HCT116 (cell line): ENCODE measurements at regions not wholly inside any gene's neighbourhood (a gene's known extent, or its start where the extent isn't known, plus 50 kb on each side); places are given as distances from the start of the nearest gene placed in this dataset.

Experiments used
- ATAC-seq: fragments of 200-7000 bp; cut with Tn5 transposase; 2 replicates; pipeline ENCODE4 v1.9.1; 2020; ENCODE audit warnings: mild to moderate bottlenecking, moderate library complexity
- BruUV-seq: library from RNA; stranded (reverse); fragments of 400-500 nt; replicated peaks from 2 replicates; lab custom pipeline; 2021; lab: Mats Ljungman, UMichigan
- CTCF ChIA-PET: fragments of 300-600 bp; sonication (Branson Sonifier 250); formaldehyde crosslinking; loops from one replicate; lab custom pipeline; 2021; ENCODE audit warnings: antibody characterized with exemption; lab: Charles Lee
- POLR2A ChIA-PET: fragments of 300-600, 350-600 bp; sonication (Branson Sonifier 250); formaldehyde crosslinking; loops from one replicate; lab custom pipeline; 2021; ENCODE audit warnings: antibody characterized with exemption; lab: Charles Lee
- RAD21 ChIA-PET, 2 experiments: fragments of 300-600 bp; sonication (Branson Sonifier 250); formaldehyde crosslinking; loops; one replicate each; lab custom pipeline; 2023; ENCODE audit warnings: low total read pairs in 2 of 2; ENCODE audit not compliant: uncharacterized antibody in 2 of 2, unreplicated experiment in 2 of 2, low non-redundant PET in 1 of 2; lab: Charles Lee
- DNase-seq: peaks from one replicate; pipeline ENCODE4 v3.0.0-alpha.2; 2010; ENCODE audit warnings: low read depth, low spot score
- H2AFZ ChIP-seq: fragments of 200-600 bp; shearing (Covaris generic), sonication (generic); 2 replicates; pipeline ENCODE4 v1.6.1; 2017; ENCODE audit warnings: low read depth, mixed run types, mixed read lengths, antibody characterized with exemption, low read length; ENCODE audit not compliant: poor library complexity, severe bottlenecking
- H3K27ac ChIP-seq: 2 replicates; pipeline ENCODE4 v1.5.1; 2012; ENCODE audit warnings: low read depth, low read length
- H3K27me3 ChIP-seq: fragments of 200-600 bp; sonication (generic); 2 replicates; pipeline ENCODE4 v1.6.1; 2016; ENCODE audit warnings: mixed run types, low read length, mixed read lengths; ENCODE audit not compliant: insufficient read depth
- H3K36me3 ChIP-seq, 2 experiments: fragments of 200-500 bp in 1 of 2; fragments of 200-600 bp in 1 of 2; sonication (Bioruptor generic) in 1 of 2; sonication (generic) in 1 of 2; 2 replicates each; pipeline versions ENCODE4 v1.5.1 to v1.6.1; 2014 to 2016; ENCODE audit warnings: low read length in 2 of 2, inconsistent platforms in 1 of 2, mixed read lengths in 1 of 2, mixed run types in 1 of 2; ENCODE audit not compliant: insufficient read depth in 2 of 2, control insufficient read depth in 1 of 2
- H3K4me1 ChIP-seq, 2 experiments: fragments of 200-600 bp in 1 of 2; sonication (generic) in 1 of 2; 2 replicates each; pipeline versions ENCODE4 v1.5.1 to v1.6.1; 2012 to 2017; ENCODE audit warnings: low read length in 2 of 2, inconsistent platforms in 1 of 2, mild to moderate bottlenecking in 1 of 2, mixed read lengths in 1 of 2, mixed run types in 1 of 2, moderate library complexity in 1 of 2; ENCODE audit not compliant: insufficient read depth in 2 of 2, control insufficient read depth in 1 of 2
- H3K4me2 ChIP-seq: fragments of 200-600 bp; sonication (generic); 2 replicates; pipeline ENCODE4 v1.6.1; 2017; ENCODE audit warnings: mixed run types, low read length, mixed read lengths
- H3K4me3 ChIP-seq, 2 experiments: fragments of 200-600 bp in 1 of 2; sonication (generic) in 1 of 2; replicated peaks in 1 of 2; 2 replicates each; pipeline ENCODE4 v1.5.1; 2011 to 2016; ENCODE audit warnings: low read length in 2 of 2, control low read depth in 1 of 2, low read depth in 1 of 2, mild to moderate bottlenecking in 1 of 2, mixed read lengths in 1 of 2, mixed run types in 1 of 2
- H3K79me2 ChIP-seq: fragments of 200-600 bp; sonication (generic); 2 replicates; pipeline ENCODE4 v1.6.1; 2017; ENCODE audit warnings: mild to moderate bottlenecking, mixed run types, low read length, moderate library complexity, mixed read lengths; ENCODE audit not compliant: insufficient read depth
- H3K9ac ChIP-seq: fragments of 200-600 bp; sonication (generic); 2 replicates; pipeline ENCODE4 v1.6.1; 2016; ENCODE audit warnings: low read length, mixed read lengths
- H3K9me2 ChIP-seq: fragments of 200-600 bp; sonication (generic), shearing (Covaris generic); 2 replicates; pipeline ENCODE4 v1.6.1; 2017; ENCODE audit warnings: mixed run types, mild to moderate bottlenecking, moderate library complexity; ENCODE audit not compliant: insufficient read depth
- H3K9me3 ChIP-seq, 2 experiments: fragments of 200-500 bp in 1 of 2; fragments of 200-600 bp in 1 of 2; sonication (Bioruptor generic) in 1 of 2; sonication (generic) in 1 of 2; 2 replicates each; pipeline ENCODE4 v1.6.1; 2014 to 2017; ENCODE audit warnings: low read length in 2 of 2, mixed read lengths in 2 of 2, inconsistent platforms in 1 of 2, low read depth in 1 of 2, mild to moderate bottlenecking in 1 of 2, mixed run types in 1 of 2, moderate library complexity in 1 of 2; ENCODE audit not compliant: control insufficient read depth in 1 of 2, insufficient read depth in 1 of 2
- H4K20me1 ChIP-seq: fragments of 200-600 bp; sonication (generic), shearing (Covaris generic); 2 replicates; pipeline ENCODE4 v1.6.1; 2017; ENCODE audit warnings: mixed run types, mild to moderate bottlenecking, moderate library complexity; ENCODE audit not compliant: insufficient read depth
- CBX3 ChIP-seq: IDR thresholded peaks from 2 replicates; pipeline ENCODE4 v1.6.1; 2012; ENCODE audit warnings: low read depth
- CEBPB ChIP-seq: IDR thresholded peaks from 2 replicates; pipeline ENCODE4 v1.6.1; 2012; ENCODE audit warnings: low read depth
- CTCF ChIP-seq, 3 experiments: fragments of 200-600 bp in 1 of 3; sonication (generic) in 1 of 3; IDR thresholded peaks in 2 of 3; conservative IDR thresholded peaks in 1 of 3; 2 replicates each; pipeline ENCODE4 v1.5.1; 2012 to 2017; ENCODE audit warnings: low read depth in 2 of 3, low read length in 2 of 3, antibody characterized with exemption in 1 of 3, borderline replicate concordance in 1 of 3, control low read depth in 1 of 3, mild to moderate bottlenecking in 1 of 3, mixed read lengths in 1 of 3, mixed run types in 1 of 3, moderate library complexity in 1 of 3; ENCODE audit not compliant: insufficient read depth in 1 of 3
- EGR1 ChIP-seq: IDR thresholded peaks from 2 replicates; pipeline ENCODE4 v1.6.1; 2012; ENCODE audit warnings: low read depth
- ELF1 ChIP-seq: IDR thresholded peaks from 2 replicates; pipeline ENCODE4 v1.6.1; 2012; ENCODE audit warnings: low read depth, borderline replicate concordance
- EZH2phosphoT487 ChIP-seq: fragments of 200-600 bp; IDR thresholded peaks from 2 replicates; pipeline ENCODE4 v1.6.1; 2018; ENCODE audit warnings: antibody characterized with exemption, borderline replicate concordance
- FOSL1 ChIP-seq: IDR thresholded peaks from 2 replicates; pipeline ENCODE4 v1.6.1; 2012; ENCODE audit warnings: low read depth
- MAX ChIP-seq: IDR thresholded peaks from 2 replicates; pipeline ENCODE4 v1.6.1; 2012
- POLR2A ChIP-seq: IDR thresholded peaks from 2 replicates; pipeline ENCODE4 v1.7.0; 2011; ENCODE audit warnings: borderline replicate concordance; ENCODE audit not compliant: insufficient read depth, insufficient read length; ENCODE audit errors: extremely low read depth
- POLR2AphosphoS5 ChIP-seq: IDR thresholded peaks from 2 replicates; pipeline ENCODE4 v1.6.1; 2011; ENCODE audit warnings: mild to moderate bottlenecking, low read depth, low read length, moderate library complexity
- RAD21 ChIP-seq: IDR thresholded peaks from 2 replicates; pipeline ENCODE4 v1.6.1; 2012; ENCODE audit warnings: low read depth, mild to moderate bottlenecking
- REST ChIP-seq: IDR thresholded peaks from 2 replicates; pipeline ENCODE4 v1.6.1; 2012; ENCODE audit warnings: low read depth
- SP1 ChIP-seq: IDR thresholded peaks from 2 replicates; pipeline ENCODE4 v1.6.1; 2012; ENCODE audit warnings: low read depth
- SRF ChIP-seq: IDR thresholded peaks from 2 replicates; pipeline ENCODE4 v1.6.1; 2012; ENCODE audit warnings: low read depth
- ZBTB33 ChIP-seq: IDR thresholded peaks from 2 replicates; pipeline ENCODE4 v1.6.1; 2011; ENCODE audit warnings: mild to moderate bottlenecking, low read length, moderate library complexity; ENCODE audit not compliant: insufficient replicate concordance; ENCODE audit errors: extremely low read depth
- ZFX ChIP-seq: fragments of 450-650 bp; IDR thresholded peaks from 2 replicates; pipeline ENCODE4 v1.6.1; 2017
- ZNF274 ChIP-seq: fragments of 200-500 bp; sonication (Bioruptor generic); IDR thresholded peaks from 2 replicates; pipeline ENCODE4 v1.6.1; 2014; ENCODE audit warnings: mild to moderate bottlenecking, low read depth, low read length, inconsistent platforms
- intact Hi-C: fragments of 100-400 bp; cut with micrococcal nuclease; formaldehyde crosslinking; loops from 2 replicates; pipeline ENCODE4 v1.10.0; 2022

- Histone ChIP-seq H3K9ac (no peak overlapping the region), H3K4me1 (no peaks in the 10 kb centered on the region), H3K79me2 (no peaks in the 10 kb centered on the region), H3K36me3 (no peaks in the 10 kb centered on the region), H3K9me2 (no peaks in the 10 kb centered on the region), H3K4me3 (no peak overlapping the region), H3K4me2 (no peak overlapping the region), H3K9me3 (no peaks in the 10 kb centered on the region), H4K20me1 (no peaks in the 10 kb centered on the region), H3K27me3 (peaks cover 5% of the 10 kb centered on the region; the same call in 1 of the 2 replicates), H2AFZ (no peak overlapping the region), H3K27ac (no peak overlapping the region)
- no peak for TF ChIP-seq RAD21
- TF ChIP-seq CBX3 = no peak
- TF ChIP-seq ELF1 = no peak
- no peak for TF ChIP-seq EZH2phosphoT487
- TF ChIP-seq EGR1 = no peak
- no peak for TF ChIP-seq POLR2AphosphoS5
- TF ChIP-seq ZBTB33 = no peak
- no peak for TF ChIP-seq CEBPB
- no peak for TF ChIP-seq CTCF (IDR thresholded peaks at IDR 0.05 in 2 of 3, conservative IDR thresholded peaks at IDR 0.05 in 1 of 3; ENCODE audit: borderline replicate concordance in 1 of 3, insufficient read depth in 1 of 3, low read depth in 2 of 3, low read length in 2 of 3)
- TF ChIP-seq ZNF274 = no peak
- TF ChIP-seq POLR2A = no peak
- TF ChIP-seq MAX = no peak
- no peak for TF ChIP-seq SP1
- no peak for TF ChIP-seq REST
- TF ChIP-seq FOSL1 = no peak
- no peak for TF ChIP-seq SRF
- TF ChIP-seq ZFX = no peak
- CTCF ChIA-PET = no interaction called here
- intact Hi-C loops = no loop called here
- RAD21 ChIA-PET = no interaction called here
- DNase-seq = no peak
- no peak for ATAC-seq
- no TSS peak for BruUV-seq
- POLR2A ChIA-PET = no interaction called here
Measured at GRCh38 chr3:187464682-187465081, 96.5 kb downstream of the RTP4 start.
